ENCODE measurements at regions not wholly inside any gene's neighbourhood (a gene's known extent, or its start where the extent isn't known, plus 50 kb on each side); places are given as distances from the start of the nearest gene placed in this dataset.
"Not testable (repeated sequence)": the region's sequence is repeated elsewhere in the genome, so short reads cannot be mapped to it uniquely, and the experiment has no call there.

DNA sequence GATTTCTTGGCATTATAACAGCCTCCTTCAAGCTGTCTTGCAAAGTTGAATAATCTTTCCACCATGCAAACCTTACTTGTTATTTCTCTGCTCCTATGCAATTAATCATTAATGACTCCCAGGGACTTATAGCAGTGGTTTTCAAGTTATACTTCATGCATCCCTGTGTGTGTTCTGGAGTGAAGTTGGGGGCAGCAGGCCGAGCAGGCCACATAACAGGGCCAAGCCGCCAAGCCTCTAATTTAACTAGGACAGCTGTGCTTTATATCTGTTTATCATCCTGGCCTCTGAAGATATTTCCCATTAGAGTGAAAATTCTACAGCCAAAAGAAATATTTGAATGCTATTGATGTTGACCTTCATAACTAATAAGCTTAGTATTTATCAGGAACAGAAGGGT lies 133.5 kb upstream of the PAK3 start:
- no peak for DNase-seq

DNA sequence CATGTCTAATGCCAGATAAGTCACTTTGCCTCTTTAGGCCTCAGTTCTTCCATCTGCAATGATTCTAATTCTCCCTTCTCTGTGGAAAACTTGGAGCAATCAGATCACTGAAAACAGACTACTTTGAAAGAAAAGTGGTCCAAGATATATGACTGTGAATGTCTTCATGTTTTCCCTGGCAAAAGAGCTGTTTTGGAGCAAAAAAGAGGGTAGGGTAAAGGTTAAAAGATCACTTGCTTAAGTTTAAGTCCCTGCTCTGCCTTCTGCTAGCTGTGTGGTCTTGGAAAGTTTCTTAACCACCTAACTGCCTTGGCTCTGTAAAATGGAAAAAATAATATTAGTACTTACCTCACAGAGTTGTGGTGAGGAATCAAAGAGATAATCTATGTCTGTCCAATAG lies 140.3 kb upstream of the PAK3 start:
- DNase-seq = no peak

DNA sequence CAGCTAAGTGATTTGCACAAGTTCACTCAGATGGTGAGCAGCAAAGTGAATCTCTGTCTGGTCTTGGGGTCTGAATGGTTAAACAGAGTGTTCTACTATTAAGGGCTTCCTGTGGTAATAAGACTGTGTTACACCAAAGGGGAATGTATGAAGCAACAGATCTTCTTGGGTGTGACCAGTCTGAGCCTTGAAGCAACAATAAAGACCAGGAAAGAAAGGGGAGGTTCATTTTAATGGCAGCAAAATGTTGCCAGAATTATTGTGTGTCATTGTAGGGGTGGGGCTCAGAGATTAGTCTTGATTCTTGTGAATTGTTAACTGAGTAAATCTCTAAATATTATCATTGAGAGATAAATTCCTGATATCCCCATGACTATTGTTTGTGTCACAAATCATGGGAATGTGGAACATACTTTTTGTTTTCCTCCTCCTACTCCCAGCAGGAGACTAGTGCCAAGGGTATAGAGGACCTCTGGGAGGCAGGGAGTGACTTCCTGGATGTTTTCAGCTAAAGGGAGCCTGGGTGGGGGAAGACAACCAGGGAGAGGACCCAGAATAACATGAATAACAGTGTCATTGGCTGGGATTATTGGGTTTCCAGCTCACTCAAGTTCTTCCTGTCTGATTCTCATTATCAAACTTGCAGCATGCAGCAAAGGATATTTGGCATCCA lies 141.4 kb upstream of the PAK3 start:
- no peak for DNase-seq

DNA sequence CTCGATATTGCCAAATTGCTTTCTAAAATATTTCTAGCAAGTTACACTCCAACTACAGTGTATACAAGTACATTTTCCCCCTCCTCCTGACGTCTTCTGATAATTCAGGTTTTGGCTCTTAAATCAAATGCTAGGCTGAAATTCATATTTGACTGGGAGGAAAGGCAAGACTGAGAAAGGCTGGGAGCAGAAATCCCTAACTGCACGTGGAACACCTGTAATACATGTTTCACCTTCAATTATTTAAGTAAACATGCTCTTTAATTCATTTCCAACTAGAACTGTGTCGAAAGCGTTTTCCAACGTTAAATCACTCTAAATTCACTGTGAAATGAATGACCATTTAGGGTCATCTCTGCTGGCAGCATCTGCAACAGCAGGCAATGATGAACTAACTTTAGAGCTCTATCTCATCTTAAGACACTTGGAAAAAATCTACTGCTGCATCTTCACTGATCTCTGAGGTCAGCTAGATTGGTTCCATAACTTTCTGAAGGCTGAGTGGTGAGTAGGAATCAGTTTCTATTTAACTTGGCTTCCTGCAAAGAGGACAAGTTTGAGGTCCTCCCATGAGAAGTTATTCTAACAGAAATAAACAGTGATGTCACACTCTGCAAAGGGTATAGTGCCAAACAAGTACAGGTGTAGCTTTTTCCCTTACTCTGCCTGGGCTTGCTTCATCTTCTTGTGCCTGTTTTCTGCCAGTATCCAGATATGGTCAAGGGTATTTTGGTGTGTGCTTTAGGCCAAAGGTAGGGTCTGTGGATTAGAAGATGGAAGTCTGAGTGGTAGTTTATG lies 144.3 kb upstream of the PAK3 start:
- no peak for DNase-seq

DNA sequence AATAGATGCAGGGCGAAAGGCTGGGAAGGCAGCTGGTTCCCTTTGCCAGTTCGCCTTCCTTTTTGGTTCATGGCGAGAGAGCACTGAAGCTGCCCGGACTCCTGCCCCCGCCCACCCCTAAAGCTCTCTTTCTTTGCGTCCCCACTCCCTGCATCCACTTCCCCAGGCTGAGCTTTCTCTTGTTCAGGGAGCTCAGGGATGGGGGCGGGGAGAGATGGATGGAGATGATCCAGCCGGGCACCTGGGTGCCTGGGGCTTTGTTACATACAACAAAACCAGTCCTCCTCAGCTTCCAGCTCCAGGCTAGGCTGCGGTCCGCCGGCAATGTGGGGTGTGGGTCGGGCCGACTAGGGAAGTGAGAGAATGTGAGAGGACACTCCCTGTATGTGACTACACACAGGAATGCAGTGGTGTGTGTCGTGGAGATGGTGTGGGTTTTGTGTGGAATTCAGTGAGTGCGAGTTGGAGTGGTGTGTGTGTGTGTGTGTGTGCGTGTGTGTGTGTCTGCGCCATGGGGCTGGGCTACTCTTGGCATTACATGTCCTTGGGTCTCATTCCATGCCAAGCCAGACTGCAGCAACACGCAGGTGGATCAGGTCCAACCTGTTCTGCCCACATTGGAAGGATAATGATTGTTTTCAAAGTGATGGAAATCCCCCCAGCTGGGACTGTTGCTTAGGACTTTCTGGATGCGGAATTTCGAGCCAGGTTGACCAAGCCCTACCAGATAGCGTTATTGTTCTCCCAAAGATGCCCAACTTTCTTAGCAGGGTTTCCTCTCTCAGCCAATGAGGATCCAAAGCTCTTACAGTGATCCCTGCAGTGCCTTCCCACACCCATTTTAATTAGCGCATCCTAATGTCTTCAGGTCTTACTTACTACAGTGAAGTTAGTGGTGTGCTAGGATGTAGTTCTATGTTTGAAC lies 149.4 kb upstream of the CHRDL1 start:
- no peak for DNase-seq

DNA sequence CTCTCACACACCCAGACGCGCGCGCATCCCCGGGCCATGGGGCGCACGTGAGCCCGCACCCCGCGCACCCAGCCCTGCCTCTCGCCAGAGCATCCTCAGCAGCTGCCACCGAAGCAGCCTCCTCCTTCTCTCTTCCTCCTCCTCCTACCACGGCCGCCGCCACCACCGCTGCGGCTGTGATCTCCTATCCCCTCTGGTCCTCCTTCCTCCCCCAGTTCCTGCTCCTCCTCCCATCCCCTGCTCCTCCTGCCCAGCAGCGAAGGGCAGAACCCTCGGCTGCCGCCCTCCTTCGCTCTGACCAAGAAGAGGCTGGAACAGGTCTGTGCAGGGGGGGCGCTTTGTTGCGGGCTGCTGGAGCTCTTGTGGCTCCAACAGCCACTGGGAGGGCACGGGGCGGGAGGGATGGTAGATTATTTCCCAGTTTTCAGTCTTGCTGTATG lies 148.7 kb upstream of the CHRDL1 start:
- no peak for DNase-seq

DNA sequence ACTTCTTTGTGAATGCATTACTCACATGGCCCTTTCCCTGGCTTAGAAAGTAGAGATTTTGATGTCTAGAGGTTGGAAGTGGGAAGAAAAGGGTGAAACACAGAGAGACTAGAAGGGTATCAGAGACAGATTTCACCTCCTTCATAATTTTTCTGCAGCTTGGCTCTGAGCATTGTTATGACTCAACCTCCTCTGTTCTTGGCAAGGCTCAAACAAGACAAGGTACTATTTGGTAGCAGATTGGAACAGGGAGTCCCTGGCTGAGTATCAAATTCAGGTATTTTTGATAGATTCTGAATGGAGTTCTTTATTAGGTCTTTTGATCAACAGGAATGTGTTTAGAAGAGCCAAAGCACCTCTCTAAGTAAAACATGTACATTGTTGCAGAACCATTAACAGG lies 146.3 kb upstream of the CHRDL1 start:
- DNase-seq = no peak

DNA sequence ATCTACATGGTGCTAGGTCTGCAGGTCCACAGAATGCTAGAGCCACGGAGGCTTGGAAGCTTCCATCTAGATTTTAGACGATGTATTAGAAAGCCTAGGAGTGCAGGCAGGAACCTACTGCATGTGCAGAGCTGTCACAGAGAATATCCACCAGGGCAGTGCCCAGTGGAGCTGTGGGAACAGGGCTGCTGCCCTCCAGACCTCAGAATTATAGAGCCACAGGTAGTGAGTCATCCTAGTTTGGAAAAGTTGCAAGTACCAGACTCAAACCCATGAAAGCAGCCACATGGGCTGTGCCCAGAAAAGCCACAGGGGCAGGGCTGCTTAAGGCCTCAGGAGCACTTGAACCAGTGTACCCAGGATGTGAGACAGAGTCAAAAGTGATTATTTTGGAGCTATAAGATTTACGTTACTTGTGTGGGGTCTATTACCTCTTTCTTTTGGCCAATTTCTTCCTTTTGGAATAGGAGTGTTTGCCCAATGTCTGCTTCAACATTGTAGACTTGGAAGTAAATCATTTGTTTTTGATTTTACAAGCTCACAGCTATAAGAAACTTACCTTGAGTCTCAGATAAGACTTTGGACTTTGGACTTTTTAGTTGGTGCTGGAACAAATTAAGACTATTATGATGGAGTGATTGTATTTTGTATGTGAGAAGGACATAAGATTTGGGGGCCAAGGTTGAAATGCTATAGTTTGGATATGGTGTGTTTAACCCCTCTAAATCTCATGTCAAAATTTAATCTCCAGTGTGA lies 143.5 kb upstream of the CHRDL1 start:
- DNase-seq = no peak

DNA sequence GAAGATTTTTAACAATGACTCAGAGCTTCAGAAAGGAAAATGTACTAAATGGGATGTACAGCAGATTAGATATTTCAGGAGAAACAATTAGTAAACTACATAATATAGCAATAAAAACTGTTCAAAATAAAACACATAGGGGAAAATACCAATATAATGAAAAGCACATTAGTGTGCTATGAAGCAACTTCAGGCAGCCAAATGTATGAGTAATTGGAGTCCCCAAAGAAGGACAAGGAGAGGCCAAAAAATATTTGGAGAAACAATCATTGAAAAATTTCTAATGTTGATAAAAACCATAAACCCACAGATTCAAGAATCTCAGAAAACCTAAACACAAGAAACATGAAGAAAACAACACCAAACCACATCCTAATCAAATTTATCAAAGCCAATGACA lies 129.3 kb upstream of the CHRDL1 start:
- DNase-seq = no peak

DNA sequence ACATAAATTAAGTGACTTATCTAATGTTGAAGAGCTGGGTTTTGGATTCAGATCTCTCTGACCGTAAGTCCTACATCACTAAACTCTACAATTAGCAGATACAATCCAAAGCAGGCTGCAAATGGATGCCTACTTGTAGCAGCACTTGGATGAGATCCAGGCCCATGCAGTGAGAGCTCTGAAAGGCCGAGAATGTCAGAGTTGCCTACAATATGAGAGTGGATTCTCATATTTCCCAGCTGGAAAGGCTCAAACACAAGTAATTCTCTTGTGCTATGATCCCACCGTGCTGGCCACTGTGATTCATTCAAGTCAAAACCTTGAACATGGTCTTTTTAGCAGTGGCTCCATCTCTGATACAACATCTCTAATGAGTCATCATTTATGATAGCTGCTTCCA lies 125.4 kb upstream of the CHRDL1 start:
- DNase-seq = peak; percentile 14

DNA sequence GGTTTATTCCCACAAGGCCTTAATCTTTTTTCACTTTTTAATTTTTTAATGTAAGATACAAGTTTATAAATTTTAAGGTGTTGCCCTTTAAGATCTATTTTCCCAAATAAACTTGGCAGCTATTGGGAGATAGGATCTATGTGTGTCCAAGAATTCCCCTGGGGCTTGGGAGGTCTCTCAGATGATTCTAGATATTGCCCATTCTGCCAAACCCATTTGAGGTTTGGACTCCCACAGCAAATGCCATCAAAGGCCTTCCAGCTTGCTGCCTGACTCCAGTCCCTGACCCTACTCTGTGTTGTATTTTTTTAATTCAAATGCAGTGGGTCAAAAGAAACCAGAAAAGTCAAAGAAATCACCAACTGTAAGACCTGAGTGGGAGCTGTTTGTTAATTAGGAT lies 120.0 kb upstream of the CHRDL1 start:
- DNase-seq = no peak

DNA sequence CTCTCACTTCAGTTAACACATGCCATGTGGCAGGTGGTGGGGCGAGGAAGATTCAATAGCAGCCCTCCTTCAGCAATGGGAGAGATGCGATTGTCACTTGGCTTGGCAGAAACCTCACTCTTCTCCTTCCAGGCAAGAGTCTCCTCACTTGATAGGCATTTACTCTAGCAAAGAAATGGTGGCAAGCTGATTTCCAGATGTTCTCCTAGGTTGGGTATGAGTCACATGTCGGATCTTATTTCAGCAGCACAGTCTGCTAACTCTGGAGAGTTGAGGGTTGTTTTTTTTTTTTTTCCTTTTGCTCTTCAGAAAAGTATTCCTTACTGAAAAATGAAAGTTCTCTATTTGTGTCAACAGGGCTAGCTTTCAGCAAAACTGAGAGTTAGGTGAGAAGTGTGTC lies 119.5 kb upstream of the CHRDL1 start:
- DNase-seq = peak; percentile 20

DNA sequence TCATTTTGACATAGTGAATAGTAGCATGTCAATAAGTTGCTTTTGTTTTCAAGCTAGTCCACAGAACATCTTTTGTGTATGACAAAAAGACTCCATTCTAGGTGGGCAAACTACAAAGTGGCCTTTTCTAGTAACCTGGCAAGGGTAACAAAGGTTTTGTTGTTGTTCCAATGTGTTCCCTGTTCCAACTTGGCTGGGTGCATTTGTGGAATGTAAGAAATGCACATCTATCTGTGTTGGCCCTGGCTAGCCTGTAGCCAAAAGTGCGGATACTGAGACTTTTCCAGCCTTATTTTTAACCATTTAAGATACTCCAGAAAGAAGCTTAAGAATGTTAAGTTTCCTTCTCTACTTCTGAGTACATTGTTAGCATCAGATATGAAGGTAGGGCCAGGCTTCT lies 118.7 kb upstream of the CHRDL1 start:
- DNase-seq = no peak

DNA sequence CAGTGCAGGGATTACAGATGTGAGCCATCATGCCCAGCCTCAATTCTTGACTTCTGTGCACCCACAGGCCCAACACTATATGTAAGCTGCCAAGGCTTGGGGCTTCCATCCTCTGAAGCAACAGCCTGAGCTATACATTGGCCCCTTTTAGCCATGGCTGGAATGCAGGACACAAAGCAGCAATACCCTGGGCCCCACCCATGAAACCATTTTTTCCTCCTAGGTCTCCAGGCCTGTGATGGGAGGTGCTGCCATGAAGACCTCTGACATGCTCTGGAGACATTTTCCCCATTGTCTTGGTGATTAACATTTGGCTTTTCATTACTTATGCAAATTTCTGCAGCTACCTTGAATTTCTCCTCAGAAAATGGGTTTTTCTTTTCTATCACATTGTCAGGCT lies 109.1 kb upstream of the CHRDL1 start:
- not testable (repeated sequence) for DNase-seq

DNA sequence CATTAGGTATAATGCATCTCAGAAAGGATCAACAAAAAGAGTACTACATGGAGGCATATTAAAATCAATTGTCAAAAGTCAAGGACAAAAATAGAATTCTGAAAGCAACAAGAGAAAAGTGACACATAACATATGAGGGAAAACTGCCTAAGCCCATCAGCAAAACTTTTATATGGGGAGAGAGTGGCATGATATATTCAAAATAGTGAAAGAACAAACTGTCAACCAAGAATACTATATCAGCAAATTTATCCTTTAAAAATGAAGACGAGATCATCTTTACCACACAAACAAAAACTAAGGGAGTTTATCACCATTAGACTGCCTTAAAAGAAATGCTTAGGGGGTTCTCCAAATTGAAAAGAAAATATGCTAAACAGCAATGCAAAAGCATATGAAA lies 86.4 kb upstream of the CHRDL1 start:
- DNase-seq = no peak

DNA sequence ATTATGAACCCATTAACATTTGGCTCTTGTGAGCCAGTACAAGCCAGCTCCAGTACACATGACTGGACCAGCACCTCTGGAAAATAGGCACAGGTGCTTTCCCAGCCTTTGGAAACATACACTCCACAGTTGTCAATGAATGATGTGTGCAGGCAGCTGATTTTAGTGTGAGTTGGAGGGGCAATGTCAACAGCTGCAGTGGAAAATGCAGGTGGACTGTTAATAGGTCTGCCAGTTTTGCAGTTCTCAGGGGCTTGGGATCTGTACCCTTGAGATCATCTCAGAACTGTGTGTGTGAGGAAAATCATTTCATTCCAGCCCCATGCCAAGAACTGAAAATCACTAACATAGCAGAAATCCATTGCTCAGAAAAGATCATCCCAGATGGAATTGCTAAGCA lies 81.7 kb upstream of the CHRDL1 start:
- DNase-seq = peak; percentile 26

DNA sequence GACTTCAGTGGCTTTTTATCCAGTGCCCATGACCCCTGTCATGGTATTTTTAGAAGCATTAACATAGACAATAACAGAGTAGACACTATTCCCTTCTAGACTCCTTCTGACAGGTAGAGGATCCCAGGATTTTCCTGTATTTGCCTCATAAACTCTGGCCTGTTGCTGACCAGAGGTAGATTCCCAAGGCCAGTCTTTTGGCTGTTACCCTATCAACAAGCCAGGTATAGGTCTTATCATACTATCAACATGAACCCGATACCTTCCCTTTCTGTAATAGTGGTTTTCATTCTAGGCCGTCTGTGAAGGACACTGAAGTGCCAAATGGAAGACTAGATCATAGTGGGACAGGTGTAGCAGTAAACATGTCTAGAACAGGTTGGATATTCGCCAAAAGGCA lies 76.2 kb upstream of the CHRDL1 start:
- DNase-seq = no peak

DNA sequence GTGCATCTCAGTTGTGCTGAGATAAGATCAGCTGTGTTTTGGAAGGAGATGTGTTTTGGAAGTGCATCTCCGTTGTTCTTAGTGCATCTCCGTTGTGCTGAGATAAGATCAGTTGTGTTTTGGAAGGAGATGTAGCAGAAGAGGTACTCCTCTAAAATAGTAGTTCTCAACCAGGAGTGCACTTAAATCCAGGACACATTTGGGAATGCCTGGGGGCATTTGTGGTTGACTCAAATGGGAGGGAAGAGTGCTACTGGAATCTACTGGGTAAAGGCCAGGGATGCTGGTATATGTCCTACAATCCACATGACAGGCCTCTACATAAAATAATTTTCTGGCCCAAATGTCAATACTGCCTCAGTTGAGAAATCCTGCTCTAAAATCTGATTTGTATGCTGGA lies 70.8 kb upstream of the CHRDL1 start:
- DNase-seq = no peak

DNA sequence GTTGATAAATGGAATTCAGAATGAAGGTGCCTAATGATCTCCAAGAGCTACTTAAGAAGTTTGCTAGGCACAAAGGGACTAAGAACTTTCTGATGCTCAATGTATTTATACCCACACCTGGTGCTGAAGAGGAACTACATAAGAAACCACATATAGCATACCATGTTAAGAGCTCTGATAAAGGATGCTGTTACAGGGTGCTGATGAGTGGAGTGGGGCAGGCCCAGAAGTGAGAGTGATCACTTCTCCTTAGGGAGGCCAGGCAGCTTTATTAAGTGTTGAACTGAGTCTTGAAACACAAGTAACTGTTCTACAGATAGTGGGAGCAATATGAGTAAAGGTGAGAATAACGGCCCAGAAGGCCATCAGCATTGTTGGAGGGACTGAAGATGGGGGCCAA lies 68.3 kb upstream of the CHRDL1 start:
- no peak for DNase-seq

DNA sequence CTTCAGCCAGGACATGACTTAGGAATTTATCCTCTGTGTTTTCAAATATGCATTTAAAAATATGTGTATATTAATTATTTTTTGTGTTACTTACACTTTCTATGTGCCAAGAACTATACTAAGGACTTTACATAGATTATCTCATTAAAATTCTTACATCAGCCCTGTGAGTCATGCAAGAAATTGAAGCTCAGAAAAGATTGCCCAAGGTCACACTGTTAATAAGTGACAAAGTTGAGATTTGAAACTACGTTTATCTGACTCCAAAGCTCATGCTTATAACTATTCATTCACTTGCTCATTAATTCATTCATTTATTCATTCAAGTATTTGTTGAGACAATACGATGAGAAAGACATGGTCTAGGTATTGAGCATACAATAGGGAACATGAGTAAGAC lies 62.9 kb upstream of the CHRDL1 start:
- no peak for DNase-seq

DNA sequence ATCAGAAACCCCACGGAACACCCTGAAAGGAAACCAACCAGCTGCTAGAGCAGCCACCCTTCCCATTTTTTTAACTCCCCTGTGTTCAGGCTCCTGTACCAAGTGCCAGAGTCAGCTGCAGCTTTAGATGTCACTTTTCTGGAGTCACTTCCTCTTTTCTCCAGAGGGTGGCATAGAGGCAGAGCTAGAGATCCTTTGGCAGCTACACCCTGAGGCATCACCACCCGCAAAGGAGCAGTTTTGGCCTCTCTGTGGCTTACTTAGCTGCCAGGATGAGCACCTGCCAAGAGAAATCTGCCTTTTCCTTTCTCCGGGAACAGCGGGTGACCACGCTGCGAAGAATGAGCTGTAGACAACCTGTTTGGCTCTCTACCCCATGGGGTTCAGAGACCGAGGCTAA lies 58.0 kb upstream of the CHRDL1 start:
- DNase-seq = peak; percentile 30

DNA sequence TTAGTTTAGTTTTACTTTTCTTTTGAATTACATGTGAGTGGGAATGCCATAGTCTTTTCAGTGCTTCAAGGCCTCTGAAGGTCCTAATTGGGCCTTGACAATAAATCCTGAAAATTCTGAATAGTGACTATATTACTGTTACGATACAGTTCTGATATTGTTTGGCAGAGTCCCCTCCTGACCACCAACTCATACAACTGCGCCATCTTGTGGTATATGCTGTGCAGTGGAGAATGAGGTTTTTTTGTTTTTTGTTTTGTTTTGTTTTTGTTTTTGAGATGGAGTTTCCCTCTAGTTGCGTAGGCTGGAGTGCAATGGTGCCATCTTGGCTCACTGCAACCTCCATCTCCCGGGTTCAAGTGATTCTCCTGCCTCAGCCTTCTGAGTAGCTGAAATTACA lies 56.6 kb upstream of the CHRDL1 start:
- DNase-seq = no peak

DNA sequence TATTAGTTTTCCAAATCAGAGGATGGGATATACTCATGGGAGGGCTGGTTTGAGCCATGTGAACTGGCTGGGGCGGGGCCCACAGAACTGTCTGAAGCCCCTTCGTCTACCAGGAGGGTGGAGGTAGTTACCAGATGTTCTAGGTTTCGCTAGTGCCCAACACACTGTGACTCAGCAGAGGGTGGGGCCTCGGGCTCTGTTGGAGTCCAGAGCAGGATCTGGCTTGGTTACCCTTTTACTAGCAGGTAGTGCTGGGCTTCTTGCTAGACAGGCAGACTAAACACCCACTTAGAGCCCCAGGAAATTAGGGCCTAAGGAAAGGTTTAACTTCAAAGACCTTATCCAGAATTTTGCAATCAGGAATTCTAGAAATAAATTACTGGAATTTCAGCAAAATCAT lies 56.2 kb upstream of the CHRDL1 start:
- no peak for DNase-seq
